GM13976 (cell line): ENCODE measurements at regions not wholly inside any gene's neighbourhood (a gene's known extent, or its start where the extent isn't known, plus 50 kb on each side); places are given as distances from the start of the nearest gene placed in this dataset.

Experiments used
- DNase-seq: peaks from one replicate; pipeline ENCODE4 v3.0.0; 2012; ENCODE audit warnings: low spot score
- in situ Hi-C: fragments of 300-500 bp; cut with MboI; formaldehyde crosslinking; loops from one replicate; pipeline ENCODE4 v1.12.0; 2022; ENCODE audit warnings: low sequenced_read_pairs, mixed read lengths, inconsistent platforms; ENCODE audit not compliant: unreplicated experiment
- TF ChIP-seq, protein P1 (sequence below): IDR thresholded peaks from 2 replicates; pipeline ENCODE4 v1.5.1; 2012; ENCODE audit warnings: borderline replicate concordance, mild to moderate bottlenecking; ENCODE audit not compliant: insufficient read depth; ENCODE audit errors: extremely low read depth, missing control alignments, control extremely low read depth

DNA sequence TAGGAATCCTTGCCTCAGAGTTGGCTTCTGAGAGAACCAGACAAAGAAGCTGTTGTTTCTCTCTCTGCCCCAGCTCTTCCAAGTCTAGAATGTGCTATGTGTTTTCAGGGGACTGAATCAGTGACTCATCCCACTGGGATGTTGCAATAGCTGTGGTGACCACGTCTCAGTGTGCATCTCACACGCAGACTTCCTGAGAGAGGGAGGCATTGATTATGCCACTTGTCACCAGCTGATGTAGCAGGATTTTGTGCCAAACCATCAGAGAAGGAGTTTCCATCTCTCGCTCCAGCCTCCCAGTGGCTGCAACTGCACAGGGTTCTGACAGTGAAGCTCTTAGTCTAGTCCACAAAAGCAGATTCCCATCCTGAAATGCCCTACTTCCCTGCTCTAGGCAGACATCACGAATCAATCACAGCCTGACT is 455.8 kb downstream of the MIAT start:
- in situ Hi-C loops, result no loop called here
- DNase-seq, result no peak
- TF ChIP-seq, protein P1, sequence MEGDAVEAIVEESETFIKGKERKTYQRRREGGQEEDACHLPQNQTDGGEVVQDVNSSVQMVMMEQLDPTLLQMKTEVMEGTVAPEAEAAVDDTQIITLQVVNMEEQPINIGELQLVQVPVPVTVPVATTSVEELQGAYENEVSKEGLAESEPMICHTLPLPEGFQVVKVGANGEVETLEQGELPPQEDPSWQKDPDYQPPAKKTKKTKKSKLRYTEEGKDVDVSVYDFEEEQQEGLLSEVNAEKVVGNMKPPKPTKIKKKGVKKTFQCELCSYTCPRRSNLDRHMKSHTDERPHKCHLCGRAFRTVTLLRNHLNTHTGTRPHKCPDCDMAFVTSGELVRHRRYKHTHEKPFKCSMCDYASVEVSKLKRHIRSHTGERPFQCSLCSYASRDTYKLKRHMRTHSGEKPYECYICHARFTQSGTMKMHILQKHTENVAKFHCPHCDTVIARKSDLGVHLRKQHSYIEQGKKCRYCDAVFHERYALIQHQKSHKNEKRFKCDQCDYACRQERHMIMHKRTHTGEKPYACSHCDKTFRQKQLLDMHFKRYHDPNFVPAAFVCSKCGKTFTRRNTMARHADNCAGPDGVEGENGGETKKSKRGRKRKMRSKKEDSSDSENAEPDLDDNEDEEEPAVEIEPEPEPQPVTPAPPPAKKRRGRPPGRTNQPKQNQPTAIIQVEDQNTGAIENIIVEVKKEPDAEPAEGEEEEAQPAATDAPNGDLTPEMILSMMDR, result no peak

DNA sequence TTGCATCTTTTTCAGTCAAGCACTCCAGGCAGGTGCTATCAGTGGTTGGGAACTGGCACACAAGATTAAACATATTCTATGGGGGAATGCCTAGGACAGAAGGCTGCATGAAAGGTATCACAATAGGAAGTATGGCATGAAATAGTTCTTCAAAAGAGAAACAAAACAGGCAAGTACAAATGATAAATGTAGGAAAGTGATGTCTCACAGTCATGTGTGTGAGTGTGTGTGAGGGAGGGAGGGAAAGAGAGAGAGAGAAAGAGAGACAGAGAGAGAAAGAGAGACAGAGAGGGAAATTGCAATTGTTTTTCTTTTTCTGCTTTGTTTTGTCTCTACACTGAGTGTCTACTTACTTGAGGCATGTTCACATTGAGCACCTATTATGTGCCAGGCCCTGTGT is 456.3 kb downstream of the MIAT start:
- DNase-seq, result no peak
- TF ChIP-seq, protein P1, result no peak
- in situ Hi-C loops, result no loop called here

GRCh38 chr22:27114186-27114585 is 456.8 kb downstream of the MIAT start:
- in situ Hi-C loops, result no loop called here
- DNase-seq, result no peak
- TF ChIP-seq, protein P1, result no peak

DNA sequence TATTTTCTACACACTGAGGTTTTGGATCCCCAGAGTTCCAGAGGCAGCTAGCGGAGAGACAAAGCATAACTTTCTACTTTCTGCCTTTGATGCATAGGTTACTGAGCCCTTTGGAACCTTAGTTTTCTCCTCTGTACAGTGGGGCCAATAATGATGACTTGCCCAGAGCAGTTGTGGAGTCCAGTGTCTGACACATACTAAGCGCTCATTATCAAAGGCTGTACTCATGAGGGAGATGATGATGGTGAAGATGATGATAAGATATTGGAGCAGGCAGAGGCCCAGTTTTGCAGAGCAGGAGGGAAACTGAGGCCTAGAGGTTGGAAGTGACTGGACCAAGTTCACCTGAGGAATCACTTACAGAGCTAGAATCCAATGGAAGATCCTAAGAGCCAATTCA is 458.0 kb downstream of the MIAT start:
- in situ Hi-C loops, result no loop called here
- DNase-seq, result no peak
- TF ChIP-seq, protein P1, result no peak

DNA sequence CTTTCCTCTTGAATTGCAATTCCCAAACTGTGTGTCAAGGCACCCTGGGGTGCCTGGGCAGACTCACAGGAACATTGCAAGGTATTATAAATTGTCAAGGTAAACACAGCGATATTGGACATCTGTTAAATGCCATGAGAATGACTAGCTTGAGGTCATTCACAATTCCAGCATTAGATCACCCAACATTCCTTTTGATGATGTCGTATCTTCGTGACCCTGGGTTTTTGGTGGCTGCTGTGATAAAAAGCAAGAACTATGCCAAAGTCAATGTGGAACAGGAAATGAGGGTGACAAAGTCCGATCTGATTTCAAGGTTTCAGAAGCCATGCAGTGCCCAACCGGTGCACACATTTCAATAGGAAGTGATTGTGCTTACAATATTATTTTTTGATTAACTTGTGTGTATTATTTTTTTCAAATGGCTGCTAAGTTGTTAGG is 458.4 kb downstream of the MIAT start:
- TF ChIP-seq, protein P1, result no peak
- DNase-seq, result no peak
- in situ Hi-C loops, result no loop called here

DNA sequence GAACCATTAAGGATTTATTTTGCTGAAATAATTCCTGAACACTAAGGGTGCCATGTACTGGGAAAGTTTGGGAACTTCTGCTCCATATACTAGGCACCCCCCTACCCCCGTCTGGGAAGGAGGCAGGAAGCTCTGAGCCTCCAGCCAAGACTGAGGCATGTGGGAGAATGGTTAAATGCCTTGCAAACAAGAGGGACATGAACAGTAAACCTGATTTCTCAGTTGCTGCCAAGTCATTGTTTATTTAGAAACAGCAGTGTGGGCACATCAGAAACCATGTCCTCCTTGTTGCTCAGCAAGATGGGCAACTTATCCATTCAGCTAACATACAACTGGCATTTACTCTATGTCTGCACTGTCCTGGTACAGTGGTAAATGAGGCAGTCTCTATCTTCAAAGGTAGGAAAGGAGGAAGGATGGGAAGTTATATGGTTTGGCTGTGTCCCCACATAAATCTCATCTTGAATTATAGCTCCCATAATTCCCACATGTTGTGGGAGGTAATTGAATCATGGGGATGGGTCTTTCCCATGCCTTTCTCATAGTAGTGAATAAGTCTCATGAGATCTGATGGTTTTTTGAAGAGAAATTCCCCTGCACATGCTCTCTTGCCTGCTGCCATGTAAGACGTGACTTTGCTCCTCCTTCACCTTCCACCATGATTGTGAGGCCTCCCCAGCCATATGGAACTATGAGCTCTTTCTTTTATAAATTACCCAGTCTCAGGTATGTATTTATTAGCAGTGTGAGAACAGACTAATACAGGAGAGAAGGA is 459.1 kb downstream of the MIAT start:
- DNase-seq, result no peak
- in situ Hi-C loops, result no loop called here

More for the DNA sequence above, 459.1 kb downstream of the MIAT start:
- TF ChIP-seq, protein P1, result no peak
